Ammon's horn (tissue), 1 donor: ENCODE measurements at regions not wholly inside any gene's neighbourhood (a gene's known extent, or its start where the extent isn't known, plus 50 kb on each side); places are given as distances from the start of the nearest gene placed in this dataset.
"Not testable (repeated sequence)": the region's sequence is repeated elsewhere in the genome, so short reads cannot be mapped to it uniquely, and the experiment has no call there.

Experiments used
- DNase-seq: peaks from one replicate; pipeline ENCODE4 v3.0.0-alpha.2; 2016; ENCODE audit warnings: low spot score

GRCh38 chr12:88703790-88704189 lies 123.5 kb upstream of the KITLG start:
- no peak for DNase-seq

- DNase-seq: no peak
Measured at GRCh38 chr12:88698471-88698870, 118.2 kb upstream of the KITLG start.

DNA sequence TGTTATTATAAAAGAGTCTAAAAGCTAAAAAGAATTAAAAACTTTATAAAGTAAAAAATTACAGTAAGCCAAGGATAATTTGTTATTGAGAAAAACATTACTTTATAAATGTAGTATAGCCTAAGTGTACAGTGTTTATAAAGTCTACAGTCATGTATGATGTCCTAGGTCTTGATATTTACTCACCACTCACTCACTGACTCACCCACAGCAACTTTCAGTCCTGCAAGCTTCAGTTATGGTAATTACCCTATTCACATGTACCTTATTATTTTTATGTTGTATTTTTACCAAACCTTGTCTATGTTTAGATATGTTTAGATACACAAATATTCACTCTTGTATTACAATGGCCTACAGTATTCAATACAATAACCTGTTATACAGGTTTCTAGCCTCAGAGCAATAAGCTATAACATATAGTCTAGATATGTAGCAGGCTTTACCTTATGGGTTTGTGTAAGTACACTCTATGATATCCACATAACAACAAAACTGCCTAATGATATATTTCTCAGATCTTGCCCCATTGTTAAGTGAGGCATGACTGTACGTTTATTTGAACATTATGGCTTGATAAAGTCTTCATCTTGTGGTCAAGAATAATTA lies 113.7 kb upstream of the KITLG start:
- no peak for DNase-seq

DNA sequence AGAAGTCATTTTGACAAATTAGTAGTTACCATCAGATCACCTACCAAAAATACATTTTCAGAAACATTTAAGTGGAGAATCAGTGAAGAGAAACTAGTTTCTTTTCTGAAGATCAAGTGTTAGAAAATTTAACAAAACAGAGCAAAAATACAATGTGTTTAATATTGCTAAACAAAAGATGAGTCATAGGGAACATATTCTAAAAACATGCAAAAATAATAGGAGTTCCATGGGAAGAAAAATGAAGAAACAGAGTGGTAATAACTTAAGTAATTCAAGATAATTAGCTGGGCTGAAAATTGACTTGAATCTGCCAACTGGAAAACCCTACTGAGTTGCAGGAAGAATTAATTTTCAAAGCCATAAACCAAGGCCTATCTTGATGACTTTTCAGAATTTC lies 111.5 kb upstream of the KITLG start:
- DNase-seq: no peak

DNA sequence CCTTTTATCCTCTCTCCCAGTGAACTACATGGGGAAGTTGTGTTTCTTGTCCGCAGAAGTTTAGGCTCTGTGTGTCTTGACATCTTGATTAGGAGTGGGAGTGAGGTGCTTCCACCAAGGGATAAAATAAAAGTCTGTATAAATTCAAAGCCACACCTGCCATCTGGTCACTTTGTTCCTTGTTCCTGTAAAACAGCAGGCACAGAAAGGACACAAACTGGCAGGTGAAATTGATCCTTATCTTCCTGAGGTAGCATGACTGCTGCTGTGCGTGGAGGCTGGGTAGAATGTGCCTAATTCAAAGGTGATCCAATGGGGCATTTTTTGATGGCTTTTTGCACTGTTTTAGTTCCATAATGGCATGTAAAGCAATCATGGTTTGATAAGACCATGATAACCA lies 104.3 kb upstream of the KITLG start:
- DNase-seq: no peak

GRCh38 chr12:88684170-88684569 lies 103.9 kb upstream of the KITLG start:
- no peak for DNase-seq

- DNase-seq: no peak
Measured at GRCh38 chr12:88683628-88684027, 103.4 kb upstream of the KITLG start.

- no peak for DNase-seq
Measured at GRCh38 chr12:88681271-88681670, 101.0 kb upstream of the KITLG start.

- no peak for DNase-seq
Measured at GRCh38 chr12:88677464-88677863, 97.2 kb upstream of the KITLG start.

DNA sequence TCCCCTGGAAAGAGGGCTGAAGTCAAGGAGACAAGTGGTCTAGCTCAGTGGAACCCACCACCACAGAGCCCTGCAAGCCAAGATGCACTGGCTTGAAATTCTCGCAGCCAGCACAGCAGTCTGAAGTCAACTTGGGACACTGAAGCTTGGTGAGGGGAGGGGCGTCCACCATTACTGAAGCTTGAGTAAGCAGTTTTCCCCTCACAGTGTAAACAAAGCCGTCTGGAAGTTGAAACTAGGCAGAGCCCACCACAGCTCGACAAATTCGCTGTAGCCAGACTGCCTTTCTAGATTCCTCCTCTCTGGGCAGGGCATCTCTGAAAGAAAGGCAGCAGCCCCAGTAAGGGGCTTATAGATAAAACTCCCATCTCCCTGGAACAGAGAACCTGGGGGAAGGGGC lies 87.3 kb upstream of the KITLG start:
- DNase-seq: not testable (repeated sequence)

DNA sequence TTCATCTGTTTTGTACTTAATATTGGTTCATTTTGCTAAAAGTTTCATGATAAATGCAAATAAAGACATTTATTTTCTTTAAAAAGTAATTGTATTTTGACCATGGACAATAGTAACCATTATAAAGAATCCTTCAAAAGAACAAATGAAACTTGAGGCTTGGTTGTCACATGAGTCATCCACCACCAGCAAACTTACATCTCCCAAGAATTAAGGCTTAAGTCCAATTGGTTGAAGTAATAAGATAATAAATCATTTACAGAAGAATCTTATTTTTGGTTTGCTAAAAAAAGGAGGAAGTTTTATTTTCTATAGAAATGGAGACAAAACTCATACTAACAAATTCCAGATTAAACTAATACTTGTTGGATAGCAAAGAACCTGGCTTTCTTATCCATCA lies 84.8 kb upstream of the KITLG start:
- no peak for DNase-seq

GRCh38 chr12:88662961-88663360 lies 82.7 kb upstream of the KITLG start:
- DNase-seq: no peak

DNA sequence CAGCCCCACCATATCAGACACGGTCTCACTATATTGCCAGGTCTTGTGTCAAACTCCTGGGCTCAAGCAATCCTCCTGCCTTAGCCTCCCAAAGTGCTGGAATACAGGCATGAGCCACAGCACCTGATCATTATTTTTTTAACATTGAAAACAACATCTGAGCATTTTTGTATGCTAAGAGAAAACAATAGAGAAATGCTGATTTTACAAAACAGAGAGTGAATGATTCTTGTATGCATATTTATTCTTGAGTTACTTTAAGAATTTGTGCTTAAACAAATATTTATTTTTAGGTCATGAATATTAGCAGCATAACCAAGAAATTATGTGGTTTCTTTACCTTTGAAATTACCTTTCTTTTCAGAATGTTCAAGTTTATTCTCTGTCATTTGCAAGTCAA lies 81.8 kb upstream of the KITLG start:
- no peak for DNase-seq

GRCh38 chr12:88658009-88658408 lies 77.7 kb upstream of the KITLG start:
- no peak for DNase-seq

GRCh38 chr12:88650715-88651114 lies 70.4 kb upstream of the KITLG start:
- DNase-seq: no peak

- no peak for DNase-seq
Measured at GRCh38 chr12:88648625-88649024, 68.4 kb upstream of the KITLG start.

- no peak for DNase-seq
Measured at GRCh38 chr12:88646824-88647223, 66.6 kb upstream of the KITLG start.

DNA sequence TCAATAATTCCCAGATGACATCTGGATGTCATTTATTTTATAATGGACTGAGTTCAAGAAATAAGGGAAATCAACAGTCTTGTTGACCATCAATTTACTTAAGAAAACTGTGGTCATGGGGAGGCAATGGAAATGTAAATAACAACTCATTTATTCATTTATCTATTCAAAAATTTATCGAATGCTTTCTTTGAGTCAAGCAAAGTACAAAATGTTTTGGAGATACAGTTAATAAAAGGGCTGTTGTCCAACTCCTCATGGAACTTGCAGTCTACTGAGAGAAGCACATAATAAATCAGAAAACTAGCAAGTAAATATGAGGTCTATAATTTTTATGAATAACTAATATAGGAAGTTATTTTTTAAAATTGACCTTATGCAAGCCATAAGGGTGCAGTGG lies 65.5 kb upstream of the KITLG start:
- DNase-seq: no peak

- no peak for DNase-seq
Measured at GRCh38 chr12:88644946-88645702, 64.9 kb upstream of the KITLG start.

- DNase-seq: no peak
Measured at GRCh38 chr12:88643685-88644084, 63.4 kb upstream of the KITLG start.

DNA sequence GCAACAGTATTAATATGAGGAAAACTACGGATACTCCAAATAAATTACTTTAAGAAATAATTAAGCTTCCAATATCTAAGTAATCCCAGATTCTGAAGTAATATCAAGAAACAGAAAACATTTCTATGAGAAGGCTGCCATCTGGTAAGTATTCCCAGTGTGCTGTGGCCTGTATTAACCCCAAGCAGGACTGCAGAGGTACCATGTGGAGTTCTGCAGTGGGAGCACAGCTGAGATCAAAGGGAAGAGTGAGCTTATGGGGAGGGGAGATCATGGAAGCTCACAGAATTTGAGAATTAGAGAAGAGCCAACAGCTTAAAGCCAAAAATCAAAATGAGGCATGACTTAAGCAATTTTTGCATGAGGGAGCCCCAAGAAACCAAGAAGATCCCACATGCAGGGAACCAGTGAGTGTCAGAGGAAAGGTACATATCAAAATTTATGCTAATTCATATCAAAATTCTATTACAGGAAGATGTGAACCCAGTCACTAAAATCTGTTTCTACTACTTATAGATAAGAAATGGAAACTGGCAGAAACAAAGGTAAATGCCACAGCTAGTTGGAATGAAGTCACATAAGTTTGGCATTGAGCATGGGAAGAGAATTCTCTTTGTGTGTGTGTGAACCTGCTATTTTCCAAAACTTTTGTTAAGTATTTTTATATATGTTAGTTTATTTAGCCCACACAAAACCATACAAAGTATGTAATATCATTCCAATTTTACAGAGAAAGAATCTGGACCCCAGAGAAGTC lies 62.6 kb upstream of the KITLG start:
- no peak for DNase-seq

DNA sequence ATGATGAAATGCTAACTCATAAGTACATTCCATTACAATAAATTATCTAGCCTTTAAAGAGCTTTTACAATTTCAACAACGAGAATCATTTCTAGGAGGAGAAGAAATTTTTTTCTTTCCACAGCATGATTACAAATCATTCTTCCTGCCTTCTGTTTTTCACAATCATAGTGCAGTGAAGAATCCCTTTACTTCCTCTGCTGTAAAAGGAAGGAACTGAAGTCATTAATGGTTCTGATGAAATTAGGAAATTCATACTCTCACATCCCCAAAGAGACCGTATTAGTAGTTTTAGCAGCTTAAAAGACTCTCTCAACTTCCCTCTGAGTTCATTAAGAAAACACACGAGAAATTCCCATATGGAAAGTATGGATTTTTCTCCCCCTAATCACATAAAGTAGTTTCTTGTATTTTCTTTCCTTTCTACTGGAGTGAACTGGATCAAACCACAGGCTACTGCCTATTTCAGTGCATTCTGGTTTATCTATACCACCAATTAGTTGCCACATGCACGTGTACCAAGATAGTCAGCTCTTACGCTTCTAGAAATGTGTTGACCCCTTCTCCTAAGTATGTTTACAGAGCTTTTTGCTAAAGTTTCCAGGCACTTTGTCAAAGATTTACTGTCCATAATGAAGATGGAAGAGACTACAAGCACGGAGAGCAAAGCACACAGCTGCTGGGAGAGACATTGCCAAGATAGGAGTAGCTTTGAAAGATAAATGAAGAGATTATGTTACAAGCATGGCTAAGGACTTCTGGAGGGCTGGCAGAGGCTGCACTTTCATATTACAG lies 58.9 kb upstream of the KITLG start:
- DNase-seq: peak; percentile 8
